ENCODE measurements at regions not wholly inside any gene's neighbourhood (a gene's known extent, or its start where the extent isn't known, plus 50 kb on each side); places are given as distances from the start of the nearest gene placed in this dataset.
"Not testable (repeated sequence)": the region's sequence is repeated elsewhere in the genome, so short reads cannot be mapped to it uniquely, and the experiment has no call there.

DNA sequence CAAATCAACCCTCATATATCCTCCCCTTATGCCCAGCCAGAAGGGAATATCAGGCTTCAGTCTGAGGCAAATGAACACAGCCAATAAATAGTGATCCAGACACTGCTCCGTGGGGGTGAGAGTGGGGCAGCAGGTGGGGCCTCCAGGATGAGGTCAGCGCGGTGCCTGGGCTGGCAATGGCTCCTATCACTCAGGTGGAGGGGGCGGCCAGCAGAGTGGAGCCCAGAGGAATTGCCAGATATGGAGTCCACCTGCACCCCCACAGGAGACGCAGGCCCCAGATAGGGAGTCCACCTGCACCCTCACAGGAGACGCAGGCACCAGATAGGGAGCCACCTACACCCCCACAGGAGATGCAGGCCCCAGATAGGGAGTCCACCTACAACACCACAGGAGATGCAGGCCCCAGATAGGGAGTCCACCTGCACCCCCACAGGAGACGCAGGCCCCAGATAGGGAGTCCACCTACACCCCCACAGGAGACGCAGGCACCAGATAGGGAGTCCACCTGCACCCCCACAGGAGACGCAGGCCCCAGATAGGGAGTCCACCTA lies 78.0 kb upstream of the PPP2R2D start:
- DNase-seq (ENCODE audit: low spot score): no peak
- peaks cover 3% of the 10 kb centered on the region for H3K27me3 ChIP-seq
- 90% methylated on average over 7 of the region's 9 CpGs for WGBS (ENCODE audit: low lambda C conversion rate, missing lambda C conversion rate)
- H3K4me2 ChIP-seq: no peak overlapping the region
- H3K79me2 ChIP-seq: no peaks in the 10 kb centered on the region
- H3K4me1 ChIP-seq (ENCODE audit: insufficient read depth): no peaks in the 10 kb centered on the region
- no peak overlapping the region for H3K4me3 ChIP-seq
- no peak overlapping the region for H3K27ac ChIP-seq
- H4K20me1 ChIP-seq (ENCODE audit: insufficient read depth, poor library complexity, severe bottlenecking): no peaks in the 10 kb centered on the region
- TF ChIP-seq EZH2phosphoT487 (IDR thresholded peaks at IDR 0.05; ENCODE audit: low read depth, severe bottlenecking, unreplicated experiment): no peak
- no peak for TF ChIP-seq EZH2 (IDR thresholded peaks at IDR 0.05; ENCODE audit: borderline replicate concordance)
- TF ChIP-seq, protein P1, sequence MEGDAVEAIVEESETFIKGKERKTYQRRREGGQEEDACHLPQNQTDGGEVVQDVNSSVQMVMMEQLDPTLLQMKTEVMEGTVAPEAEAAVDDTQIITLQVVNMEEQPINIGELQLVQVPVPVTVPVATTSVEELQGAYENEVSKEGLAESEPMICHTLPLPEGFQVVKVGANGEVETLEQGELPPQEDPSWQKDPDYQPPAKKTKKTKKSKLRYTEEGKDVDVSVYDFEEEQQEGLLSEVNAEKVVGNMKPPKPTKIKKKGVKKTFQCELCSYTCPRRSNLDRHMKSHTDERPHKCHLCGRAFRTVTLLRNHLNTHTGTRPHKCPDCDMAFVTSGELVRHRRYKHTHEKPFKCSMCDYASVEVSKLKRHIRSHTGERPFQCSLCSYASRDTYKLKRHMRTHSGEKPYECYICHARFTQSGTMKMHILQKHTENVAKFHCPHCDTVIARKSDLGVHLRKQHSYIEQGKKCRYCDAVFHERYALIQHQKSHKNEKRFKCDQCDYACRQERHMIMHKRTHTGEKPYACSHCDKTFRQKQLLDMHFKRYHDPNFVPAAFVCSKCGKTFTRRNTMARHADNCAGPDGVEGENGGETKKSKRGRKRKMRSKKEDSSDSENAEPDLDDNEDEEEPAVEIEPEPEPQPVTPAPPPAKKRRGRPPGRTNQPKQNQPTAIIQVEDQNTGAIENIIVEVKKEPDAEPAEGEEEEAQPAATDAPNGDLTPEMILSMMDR (IDR thresholded peaks at IDR 0.05; ENCODE audit: poor library complexity): no peak
- no peaks in the 10 kb centered on the region for H3K36me3 ChIP-seq (replicated peaks; ENCODE audit: insufficient read depth, low read depth)
- H2AFZ ChIP-seq: no peak overlapping the region
- H3K9me3 ChIP-seq (ENCODE audit: low read depth): no peaks in the 10 kb centered on the region
- H3K9me2 ChIP-seq (replicated peaks; ENCODE audit: insufficient read depth): no peaks in the 10 kb centered on the region

DNA sequence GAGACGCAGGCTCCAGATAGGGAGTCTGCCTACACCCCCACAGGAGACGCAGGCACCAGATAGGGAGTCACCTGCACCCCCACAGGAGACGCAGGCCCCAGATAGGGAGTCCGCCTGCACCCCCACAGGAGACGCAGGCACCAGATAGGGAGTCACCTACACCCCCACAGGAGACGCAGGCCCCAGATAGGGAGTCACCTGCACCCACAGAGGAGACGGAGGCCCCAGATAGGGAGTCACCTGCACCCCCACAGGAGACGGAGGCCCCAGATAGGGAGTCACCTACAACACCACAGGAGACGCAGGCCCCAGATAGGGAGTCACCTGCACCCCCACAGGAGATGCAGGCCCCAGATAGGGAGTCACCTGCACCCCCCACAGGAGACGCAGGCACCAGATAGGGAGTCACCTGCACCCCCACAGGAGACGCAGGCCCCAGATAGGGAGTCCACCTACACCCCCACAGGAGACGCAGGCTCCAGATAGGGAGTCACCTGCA lies 77.2 kb upstream of the PPP2R2D start:
- H3K4me1 ChIP-seq (ENCODE audit: insufficient read depth); H3K4me3 ChIP-seq; DNase-seq (ENCODE audit: low spot score); H4K20me1 ChIP-seq (ENCODE audit: insufficient read depth, poor library complexity, severe bottlenecking); H3K4me2 ChIP-seq; H3K27ac ChIP-seq; H3K79me2 ChIP-seq; H3K27me3 ChIP-seq; H3K9me2 ChIP-seq (replicated peaks; ENCODE audit: insufficient read depth); H3K36me3 ChIP-seq (replicated peaks; ENCODE audit: insufficient read depth, low read depth); H2AFZ ChIP-seq; H3K9me3 ChIP-seq (ENCODE audit: low read depth): not testable (repeated sequence)
- WGBS (ENCODE audit: low lambda C conversion rate, missing lambda C conversion rate): 100% methylated on average over 3 of the region's 12 CpGs

DNA sequence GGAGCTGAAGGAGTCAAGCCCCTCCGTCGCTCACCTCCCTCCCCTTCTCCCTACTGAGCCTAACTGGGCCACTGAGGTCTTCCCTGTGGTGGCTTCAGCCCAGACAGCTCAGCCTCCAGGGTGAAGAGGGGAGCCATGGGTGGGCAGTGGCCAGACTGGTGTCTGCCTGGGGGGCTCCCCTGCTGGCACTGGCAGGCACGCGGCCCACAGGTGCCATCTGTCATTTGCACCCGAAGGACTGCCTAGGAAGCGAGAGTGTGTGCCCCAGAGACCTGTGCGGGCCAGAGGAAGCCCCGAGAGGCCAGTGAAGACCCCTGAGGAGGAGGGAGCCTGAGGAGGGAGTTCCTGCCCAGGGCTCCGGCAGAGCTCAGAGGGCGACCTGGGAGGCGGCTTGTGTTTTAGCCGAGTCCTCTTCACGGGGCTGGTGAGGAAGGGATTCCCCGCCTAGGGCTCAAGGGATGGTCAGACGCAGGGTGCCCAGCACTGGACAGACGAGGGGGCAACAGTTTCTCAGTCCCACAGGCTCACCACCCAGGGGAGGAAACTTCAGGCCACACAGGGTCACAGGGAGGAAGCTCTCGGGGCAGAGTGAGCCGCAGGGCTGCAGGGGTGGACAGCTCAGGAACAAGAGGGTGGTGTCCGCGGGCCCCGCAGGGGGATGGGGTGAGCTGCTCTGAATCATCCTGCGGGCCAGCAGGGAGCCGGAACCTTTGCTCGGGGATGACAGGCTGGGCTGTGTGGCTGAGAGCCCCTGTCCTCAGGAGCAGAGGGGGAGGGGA lies 76.2 kb upstream of the PPP2R2D start:
- Histone ChIP-seq H3K9me3 (ENCODE audit: low read depth) (no peaks in the 10 kb centered on the region), H3K4me2 (no peak overlapping the region), H3K79me2 (no peaks in the 10 kb centered on the region), H3K4me1 (ENCODE audit: insufficient read depth) (no peaks in the 10 kb centered on the region), H3K27me3 (peaks cover 3% of the 10 kb centered on the region), H2AFZ (no peak overlapping the region), H3K27ac (no peak overlapping the region), H3K4me3 (no peak overlapping the region), H4K20me1 (ENCODE audit: insufficient read depth, poor library complexity, severe bottlenecking) (no peaks in the 10 kb centered on the region), H3K36me3 (replicated peaks; ENCODE audit: insufficient read depth, low read depth) (no peaks in the 10 kb centered on the region), H3K9me2 (replicated peaks; ENCODE audit: insufficient read depth) (no peaks in the 10 kb centered on the region)
- WGBS (ENCODE audit: low lambda C conversion rate, missing lambda C conversion rate): 59% methylated on average over 19 of the region's 24 CpGs
- no peak for DNase-seq (ENCODE audit: low spot score)
- TF ChIP-seq, protein P1 (IDR thresholded peaks at IDR 0.05; ENCODE audit: poor library complexity): no peak
- no peak for TF ChIP-seq EZH2 (IDR thresholded peaks at IDR 0.05; ENCODE audit: borderline replicate concordance)
- no peak for TF ChIP-seq EZH2phosphoT487 (IDR thresholded peaks at IDR 0.05; ENCODE audit: low read depth, severe bottlenecking, unreplicated experiment)

DNA sequence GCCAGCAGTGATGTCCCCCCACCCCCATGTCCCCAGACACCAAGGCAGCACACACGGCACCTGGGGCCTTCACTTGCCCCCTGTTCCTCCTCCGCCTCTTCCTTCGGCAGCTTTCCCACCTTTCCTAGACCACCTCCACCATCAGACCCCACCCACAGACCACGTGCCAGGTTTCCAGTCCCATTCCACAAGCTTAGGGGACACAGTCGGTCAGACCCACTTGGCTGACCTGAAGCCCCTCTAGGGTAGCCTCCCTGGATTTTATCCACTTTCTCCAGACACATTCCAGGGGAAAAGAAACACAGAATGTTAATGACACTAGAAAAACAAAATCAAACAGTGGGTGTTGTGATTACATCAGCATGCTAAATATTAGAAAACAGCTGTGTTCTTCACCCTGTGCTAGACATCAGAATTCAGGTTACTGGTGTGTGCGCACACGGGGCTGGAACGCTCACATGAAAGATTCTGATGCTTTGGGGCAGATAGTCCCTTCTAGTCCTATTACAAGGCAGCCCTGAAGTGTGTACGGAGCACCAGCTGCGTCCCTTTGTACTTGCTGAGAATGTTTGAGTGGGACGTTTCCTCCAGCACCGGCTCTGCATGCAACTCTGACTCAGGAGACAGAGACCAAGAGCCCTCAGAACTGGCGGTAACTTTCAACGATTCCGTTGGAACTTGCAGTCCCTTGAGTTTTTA lies 75.5 kb upstream of the PPP2R2D start:
- H3K36me3 ChIP-seq (replicated peaks; ENCODE audit: insufficient read depth, low read depth): no peaks in the 10 kb centered on the region
- no peaks in the 10 kb centered on the region for H4K20me1 ChIP-seq (ENCODE audit: insufficient read depth, poor library complexity, severe bottlenecking)
- no peak overlapping the region for H3K4me3 ChIP-seq
- no peak overlapping the region for H3K4me2 ChIP-seq
- no peak overlapping the region for H3K27ac ChIP-seq
- WGBS (ENCODE audit: low lambda C conversion rate, missing lambda C conversion rate): 45% methylated on average over 14 of the region's 15 CpGs
- no peak overlapping the region for H2AFZ ChIP-seq
- peaks cover 3% of the 10 kb centered on the region for H3K27me3 ChIP-seq
- H3K9me3 ChIP-seq (ENCODE audit: low read depth): no peaks in the 10 kb centered on the region
- H3K79me2 ChIP-seq: no peaks in the 10 kb centered on the region
- no peak for DNase-seq (ENCODE audit: low spot score)
- H3K4me1 ChIP-seq (ENCODE audit: insufficient read depth): no peaks in the 10 kb centered on the region
- no peak for TF ChIP-seq EZH2phosphoT487 (IDR thresholded peaks at IDR 0.05; ENCODE audit: low read depth, severe bottlenecking, unreplicated experiment)
- TF ChIP-seq, protein P1 (IDR thresholded peaks at IDR 0.05; ENCODE audit: poor library complexity): no peak
- H3K9me2 ChIP-seq (replicated peaks; ENCODE audit: insufficient read depth): no peaks in the 10 kb centered on the region
